ENCODE measurements at regions not wholly inside any gene's neighbourhood (a gene's known extent, or its start where the extent isn't known, plus 50 kb on each side); places are given as distances from the start of the nearest gene placed in this dataset.
"Not testable (repeated sequence)": the region's sequence is repeated elsewhere in the genome, so short reads cannot be mapped to it uniquely, and the experiment has no call there.

GRCh38 chr5:130708754-130709153 is 456.3 kb downstream of the HINT1 start:
- DNase-seq = no peak

GRCh38 chr5:130706696-130707095 is 458.4 kb downstream of the HINT1 start:
- DNase-seq = no peak

GRCh38 chr5:130705368-130705767 is 459.7 kb downstream of the HINT1 start:
- no peak for DNase-seq

GRCh38 chr5:130693509-130693908 is 471.5 kb downstream of the HINT1 start:
- no peak for DNase-seq

GRCh38 chr5:130692770-130693169 is 472.3 kb downstream of the HINT1 start:
- no peak for DNase-seq

- no peak for DNase-seq
Observed at GRCh38 chr5:130689831-130690230, 475.2 kb downstream of the HINT1 start.

GRCh38 chr5:130687085-130687733 is 477.8 kb downstream of the HINT1 start:
- DNase-seq = no peak

GRCh38 chr5:130678637-130679036 is 486.4 kb downstream of the HINT1 start:
- no peak for DNase-seq

- no peak for DNase-seq
Observed at GRCh38 chr5:130666462-130666861, 498.6 kb downstream of the HINT1 start.

- DNase-seq = peak; percentile 77
Observed at GRCh38 chr5:130652176-130652575, 512.9 kb downstream of the HINT1 start.

- no peak for DNase-seq
Observed at GRCh38 chr5:130651440-130651839, 513.6 kb downstream of the HINT1 start.

- no peak for DNase-seq
Observed at GRCh38 chr5:130643321-130643720, 521.7 kb downstream of the HINT1 start.

- DNase-seq = no peak
Observed at GRCh38 chr5:130642461-130642860, 522.6 kb downstream of the HINT1 start.

GRCh38 chr5:130627145-130627544 is 537.9 kb downstream of the HINT1 start:
- DNase-seq = no peak

GRCh38 chr5:130624805-130625204 is 540.3 kb downstream of the HINT1 start:
- DNase-seq = no peak

- DNase-seq = no peak
Observed at GRCh38 chr5:130616161-130616560, 548.9 kb downstream of the HINT1 start.

GRCh38 chr5:130605234-130605633 is 559.8 kb downstream of the HINT1 start:
- no peak for DNase-seq

GRCh38 chr5:130596647-130597046 is 568.4 kb downstream of the HINT1 start:
- not testable (repeated sequence) for DNase-seq

- DNase-seq = no peak
Observed at GRCh38 chr5:130580264-130580663, 584.8 kb downstream of the HINT1 start.

GRCh38 chr5:130578354-130578753 is 586.7 kb downstream of the HINT1 start:
- DNase-seq = no peak

- peak; percentile 3 for DNase-seq
Observed at GRCh38 chr5:130571076-130571475, 594.0 kb downstream of the HINT1 start.

GRCh38 chr5:130568791-130569190 is 596.3 kb downstream of the HINT1 start:
- DNase-seq = no peak

GRCh38 chr5:130555429-130555828 is 609.6 kb downstream of the HINT1 start:
- DNase-seq = no peak

GRCh38 chr5:130550562-130550928 is 614.5 kb downstream of the HINT1 start:
- DNase-seq = no peak

- peak; percentile 41 for DNase-seq
Observed at GRCh38 chr5:130549884-130550561, 615.0 kb downstream of the HINT1 start.

All from HCEC 1CT (cell line).